ENCODE measurements at regions not wholly inside any gene's neighbourhood (a gene's known extent, or its start where the extent isn't known, plus 50 kb on each side); places are given as distances from the start of the nearest gene placed in this dataset.

DNA sequence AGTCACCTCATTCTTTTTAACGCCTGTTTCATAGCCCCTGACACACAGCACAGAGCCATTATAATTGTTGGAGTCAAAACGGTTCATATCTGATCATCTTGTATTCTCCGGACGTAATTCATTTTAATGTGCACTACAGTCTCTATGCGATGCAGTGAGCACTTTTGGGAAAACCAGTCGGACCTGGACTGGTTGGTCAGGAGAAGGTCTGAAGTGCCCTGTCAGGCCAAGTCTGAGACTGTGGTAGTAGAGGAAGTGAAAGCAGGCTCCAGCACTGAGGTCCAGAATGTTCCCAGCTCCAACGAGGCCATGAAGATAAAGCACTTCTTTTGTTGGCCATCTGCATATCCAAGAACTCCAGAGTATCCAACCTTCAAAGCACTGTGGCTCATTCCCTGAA, 117.1 kb upstream of the NCOR2 start:
- no peak for TF ChIP-seq CTCF (conservative IDR thresholded peaks at IDR 0.05)
- no peak for TF ChIP-seq EZH2 (IDR thresholded peaks at IDR 0.05; ENCODE audit: low read depth)
